ENCODE measurements at regions not wholly inside any gene's neighbourhood (a gene's known extent, or its start where the extent isn't known, plus 50 kb on each side); places are given as distances from the start of the nearest gene placed in this dataset.

GRCh38 chr10:78617115-78617514 is 451.7 kb upstream of the ZMIZ1 start:
- no peak for TF ChIP-seq POLR2AphosphoS5 (IDR thresholded peaks at IDR 0.05; ENCODE audit: borderline replicate concordance, low read depth, low read length)
- no peak for TF ChIP-seq EZH2 (IDR thresholded peaks at IDR 0.05)

All from SK-N-MC (cell line).